Smooth muscle cell (in vitro differentiated cells): ENCODE measurements at regions not wholly inside any gene's neighbourhood (a gene's known extent, or its start where the extent isn't known, plus 50 kb on each side); places are given as distances from the start of the nearest gene placed in this dataset.

Experiments used
- DNase-seq: peaks from one replicate; lab custom pipeline; 2025; ENCODE audit not compliant: unreplicated experiment; lab: John Stamatoyannopoulos, UW
- H2AFZ ChIP-seq: fragments of 200-600 bp; sonication (generic); 2 replicates; pipeline ENCODE4 v1.6.0; 2016; ENCODE audit warnings: antibody characterized with exemption, low read depth, mild to moderate bottlenecking
- H3F3A ChIP-seq: fragments of 200-600 bp; sonication (generic); 2 replicates; pipeline ENCODE4 v1.6.0; 2017; ENCODE audit warnings: antibody characterized with exemption, low read depth
- H3K27ac ChIP-seq: fragments of 200-600 bp; sonication (generic); 2 replicates; pipeline ENCODE4 v1.5.1; 2016; ENCODE audit warnings: low read depth, mild to moderate bottlenecking
- H3K27me3 ChIP-seq: fragments of 200-600 bp; sonication (generic); 2 replicates; pipeline ENCODE4 v1.6.1; 2016; ENCODE audit warnings: low read depth, mild to moderate bottlenecking
- H3K36me3 ChIP-seq: fragments of 200-600 bp; sonication (generic); 2 replicates; pipeline ENCODE4 v1.5.1; 2016; ENCODE audit warnings: low read depth
- H3K4me1 ChIP-seq: fragments of 200-600 bp; sonication (generic); 2 replicates; pipeline ENCODE4 v1.5.1; 2016; ENCODE audit warnings: low read depth
- H3K4me2 ChIP-seq: fragments of 200-600 bp; sonication (generic); 2 replicates; pipeline ENCODE4 v1.6.0; 2016; ENCODE audit warnings: mild to moderate bottlenecking
- H3K4me3 ChIP-seq: fragments of 200-600 bp; sonication (generic); 2 replicates; pipeline ENCODE4 v1.5.1; 2016; ENCODE audit warnings: mild to moderate bottlenecking
- H3K79me2 ChIP-seq: fragments of 200-600 bp; sonication (generic); 2 replicates; pipeline ENCODE4 v1.6.0; 2016; ENCODE audit warnings: low read depth, mild to moderate bottlenecking
- H3K9ac ChIP-seq: fragments of 200-600 bp; sonication (generic); 2 replicates; pipeline ENCODE4 v1.6.0; 2016; ENCODE audit warnings: low read depth
- H3K9me3 ChIP-seq: fragments of 200-600 bp; sonication (generic); replicated peaks from 2 replicates; pipeline ENCODE4 v1.5.1; 2016; ENCODE audit warnings: low read depth
- H4K20me1 ChIP-seq: fragments of 200-600 bp; sonication (generic); 2 replicates; pipeline ENCODE4 v1.6.0; 2016; ENCODE audit warnings: low read depth
- CTCF ChIP-seq: fragments of 200-600 bp; sonication (generic); IDR thresholded peaks from 2 replicates; pipeline ENCODE4 v1.5.1; 2017; ENCODE audit warnings: borderline replicate concordance, mild to moderate bottlenecking, antibody characterized with exemption; ENCODE audit not compliant: insufficient read depth, poor library complexity, severe bottlenecking
- WGBS: methylation state at CpG from one replicate; pipeline ENCODE4 v1.1.7; 2016; ENCODE audit warnings: low lambda C conversion rate; 5-methylcytosine and 5-hydroxymethylcytosine counted together

DNA sequence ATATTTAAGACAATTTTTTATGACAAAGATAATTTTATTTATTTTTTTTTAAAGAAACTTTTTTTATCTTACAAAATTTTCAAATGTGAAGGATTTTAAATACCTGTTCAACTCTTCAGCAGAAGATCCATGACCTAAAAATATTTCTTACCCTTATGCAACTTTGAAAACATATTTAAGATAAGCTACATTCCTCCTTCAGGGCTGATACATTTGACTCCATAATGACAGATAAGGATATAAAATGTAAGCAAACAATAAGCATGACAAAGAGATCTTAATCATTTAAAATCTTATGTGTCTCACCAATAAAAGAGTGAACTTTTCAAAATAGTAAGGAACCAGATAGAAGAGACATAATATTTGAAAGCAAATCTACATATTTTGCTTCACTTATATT is 1138.2 kb upstream of the CDH18 start:
- no peak overlapping the region for H3K27ac ChIP-seq
- H3K27me3 ChIP-seq, result no peaks in the 10 kb centered on the region
- no peaks in the 10 kb centered on the region for H3F3A ChIP-seq
- no peak overlapping the region for H3K9ac ChIP-seq
- DNase-seq, result no peak
- no peak overlapping the region for H3K4me3 ChIP-seq
- no peak for TF ChIP-seq CTCF
- H2AFZ ChIP-seq, result no peak overlapping the region
- no peaks in the 10 kb centered on the region for H3K9me3 ChIP-seq
- no peaks in the 10 kb centered on the region for H3K36me3 ChIP-seq
- no peaks in the 10 kb centered on the region for H3K4me1 ChIP-seq
- no peak overlapping the region for H3K4me2 ChIP-seq
- no peaks in the 10 kb centered on the region for H3K79me2 ChIP-seq
- H4K20me1 ChIP-seq, result no peaks in the 10 kb centered on the region

DNA sequence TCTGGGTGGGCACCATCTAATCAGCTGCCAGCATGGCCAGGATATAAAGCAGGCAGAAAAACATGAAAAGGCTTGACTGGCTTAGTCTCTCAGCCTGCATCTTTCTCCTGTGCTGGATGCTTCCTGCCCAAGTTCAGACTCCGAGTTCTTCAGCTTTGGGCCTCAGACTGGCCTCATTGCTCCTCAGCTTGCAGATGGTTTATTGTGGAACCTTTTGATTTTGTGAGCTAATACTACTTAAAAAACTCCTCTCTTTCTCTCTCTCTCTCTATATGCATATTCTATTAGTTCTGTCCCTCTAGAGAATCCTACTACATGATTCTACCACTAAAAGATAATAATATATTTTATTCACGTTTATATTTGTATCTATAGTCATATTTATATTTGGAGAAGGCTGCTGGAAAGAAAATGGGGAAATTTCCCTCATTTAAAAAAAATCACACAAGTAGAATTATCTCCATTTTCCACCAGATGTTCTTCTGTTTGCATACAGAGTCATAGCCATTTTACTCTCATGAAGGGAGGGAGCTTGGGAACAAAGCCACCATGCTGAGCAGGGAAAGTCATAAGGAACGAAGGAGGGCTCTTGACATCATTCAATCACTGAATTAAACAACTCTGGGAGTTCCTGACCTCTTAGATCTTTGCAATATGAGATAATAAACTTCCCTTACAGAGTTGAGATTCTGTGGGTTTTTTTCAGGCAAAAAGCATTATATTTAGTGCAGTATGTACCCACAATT is 1137.4 kb upstream of the CDH18 start:
- Histone ChIP-seq H3K27ac (no peak overlapping the region), H3K27me3 (no peaks in the 10 kb centered on the region), H3K9ac (no peak overlapping the region), H3K4me3 (no peak overlapping the region), H4K20me1 (no peaks in the 10 kb centered on the region), H2AFZ (no peak overlapping the region), H3K9me3 (no peaks in the 10 kb centered on the region), H3K79me2 (no peaks in the 10 kb centered on the region), H3K36me3 (no peaks in the 10 kb centered on the region), H3K4me1 (no peaks in the 10 kb centered on the region), H3K4me2 (no peak overlapping the region), H3F3A (no peaks in the 10 kb centered on the region)
- whole genome bisulfite sequencing, result 69% methylated on average over 3 of the region's 3 CpGs
- no peak for TF ChIP-seq CTCF
- DNase-seq, result no peak

DNA sequence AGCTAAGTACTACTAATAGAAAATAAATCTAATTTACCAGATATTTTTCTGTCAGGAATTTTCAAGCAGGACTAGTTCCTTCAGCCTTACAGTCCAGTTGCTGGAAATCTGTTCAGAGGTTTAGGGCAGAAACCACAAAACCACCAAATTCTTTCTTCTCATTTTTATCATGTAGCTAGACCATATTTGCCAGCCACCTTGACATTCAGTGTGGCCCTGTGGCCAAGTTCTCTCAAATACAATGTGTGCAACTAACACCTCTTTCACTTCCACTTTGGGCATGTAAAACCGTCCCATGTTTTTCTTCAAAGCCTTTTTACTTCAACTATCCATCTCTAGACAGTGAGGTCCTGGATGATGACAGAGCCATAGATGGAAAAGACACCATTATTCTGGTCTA is 1133.2 kb upstream of the CDH18 start:
- no peak for DNase-seq
- H3K36me3 ChIP-seq, result no peaks in the 10 kb centered on the region
- H3F3A ChIP-seq, result no peaks in the 10 kb centered on the region
- H3K9ac ChIP-seq, result no peak overlapping the region
- no peaks in the 10 kb centered on the region for H3K79me2 ChIP-seq
- H2AFZ ChIP-seq, result no peak overlapping the region
- no peaks in the 10 kb centered on the region for H4K20me1 ChIP-seq
- H3K4me2 ChIP-seq, result no peak overlapping the region
- H3K27ac ChIP-seq, result no peak overlapping the region
- H3K4me1 ChIP-seq, result no peaks in the 10 kb centered on the region
- no peak for TF ChIP-seq CTCF
- H3K9me3 ChIP-seq, result no peaks in the 10 kb centered on the region
- H3K4me3 ChIP-seq, result no peak overlapping the region
- WGBS, result 86% methylated on average over 1 of the region's 1 CpG
- no peaks in the 10 kb centered on the region for H3K27me3 ChIP-seq

DNA sequence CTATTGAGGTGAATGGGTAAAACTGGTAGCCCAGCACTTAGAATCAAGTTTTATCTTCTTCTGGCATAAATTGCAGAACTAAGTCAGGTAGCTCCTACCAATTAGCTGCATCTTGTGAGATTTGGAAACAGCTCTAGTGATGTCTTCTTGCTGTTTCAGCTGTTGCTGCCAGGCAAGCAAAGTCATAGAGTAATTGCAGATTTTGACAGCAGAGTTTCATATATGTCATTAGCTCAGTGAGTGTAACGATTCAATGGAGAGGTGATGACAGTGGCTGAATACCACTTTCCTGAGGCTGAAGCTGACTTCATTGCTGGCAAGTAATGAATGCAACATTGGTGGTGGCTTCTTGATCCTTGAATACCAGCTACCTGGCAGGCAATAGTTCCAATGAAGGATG is 1109.7 kb upstream of the CDH18 start:
- 88% methylated on average over 1 of the region's 1 CpG for WGBS
- Histone ChIP-seq H4K20me1 (no peaks in the 10 kb centered on the region), H3K9me3 (no peaks in the 10 kb centered on the region), H3K4me2 (no peak overlapping the region), H3K36me3 (no peaks in the 10 kb centered on the region), H3K4me3 (no peak overlapping the region), H3K27me3 (no peaks in the 10 kb centered on the region), H2AFZ (no peak overlapping the region), H3K9ac (no peak overlapping the region), H3K79me2 (no peaks in the 10 kb centered on the region), H3K27ac (no peak overlapping the region), H3F3A (no peaks in the 10 kb centered on the region), H3K4me1 (no peaks in the 10 kb centered on the region)
- no peak for TF ChIP-seq CTCF
- no peak for DNase-seq
